ENCODE measurements at regions not wholly inside any gene's neighbourhood (a gene's known extent, or its start where the extent isn't known, plus 50 kb on each side); places are given as distances from the start of the nearest gene placed in this dataset.

DNA sequence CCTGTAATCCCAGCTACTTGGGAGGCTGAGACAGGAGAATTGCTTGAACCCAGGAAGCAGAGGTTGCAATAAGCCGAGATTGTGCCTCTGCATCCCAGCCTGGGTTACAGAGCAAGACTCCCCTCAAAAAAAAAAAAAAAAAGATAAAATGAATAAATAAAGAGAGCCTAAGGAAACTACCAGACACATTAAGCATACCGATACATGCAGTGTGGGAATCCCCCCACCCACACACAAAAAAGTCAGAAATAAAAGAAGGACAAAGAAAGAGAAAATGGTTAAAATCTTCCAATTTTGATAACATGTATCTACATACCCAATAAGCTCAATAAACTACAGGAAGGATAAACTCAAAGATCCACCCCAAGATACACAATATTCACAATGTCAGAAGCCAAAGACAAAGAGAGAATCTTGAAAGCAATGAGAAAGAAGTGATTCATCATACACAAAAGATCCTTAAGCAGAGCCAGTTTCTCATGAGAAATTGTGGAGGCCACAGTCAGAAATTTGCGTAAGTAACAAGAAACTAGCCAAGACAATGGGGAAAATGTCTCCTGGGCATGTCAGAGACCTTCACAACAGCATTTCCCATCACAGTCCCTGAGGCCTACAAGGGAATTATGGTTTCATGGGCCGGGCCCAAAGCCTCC, 1197.0 kb downstream of the AMY1C start:
- TF ChIP-seq CTCF (IDR thresholded peaks at IDR 0.05), result no peak
- TF ChIP-seq POLR2AphosphoS5 (IDR thresholded peaks at IDR 0.05; ENCODE audit: insufficient read depth in 1 of 2, low read depth in 1 of 2), result no peak
